Nephron (organoid): ENCODE measurements at regions not wholly inside any gene's neighbourhood (a gene's known extent, or its start where the extent isn't known, plus 50 kb on each side); places are given as distances from the start of the nearest gene placed in this dataset.

Experiments
- H3K27ac Mint-ChIP-seq, 3 experiments: 2 replicates each; pipeline ENCODE4 v1.8.0; 2020; ENCODE audit warnings: mixed read lengths in 3 of 3, mild to moderate bottlenecking in 2 of 3, moderate library complexity in 1 of 3
- H3K27me3 Mint-ChIP-seq: 2 replicates; pipeline ENCODE4 v1.8.0; 2021; ENCODE audit warnings: low read depth, mild to moderate bottlenecking, moderate library complexity, mixed read lengths
- H3K36me3 Mint-ChIP-seq: 2 replicates; pipeline ENCODE4 v1.8.0; 2020; ENCODE audit warnings: low read depth, mixed read lengths
- H3K4me1 Mint-ChIP-seq: 2 replicates; pipeline ENCODE4 v1.8.0; 2020; ENCODE audit warnings: mixed read lengths
- H3K4me3 Mint-ChIP-seq, 3 experiments: 2 replicates each; pipeline ENCODE4 v1.8.0; 2020; ENCODE audit warnings: mild to moderate bottlenecking in 3 of 3, mixed read lengths in 3 of 3, moderate library complexity in 2 of 3
- H3K9me3 Mint-ChIP-seq: 2 replicates; pipeline ENCODE4 v1.8.0; 2020; ENCODE audit warnings: mixed read lengths
- TF ChIP-seq, protein P1 (sequence below), 3 experiments: fragments of 200-600 bp; sonication (generic); IDR thresholded peaks; one replicate each; pipeline ENCODE4 v1.5.0; 2021; ENCODE audit warnings: antibody characterized with exemption in 3 of 3; ENCODE audit not compliant: unreplicated experiment in 3 of 3

DNA sequence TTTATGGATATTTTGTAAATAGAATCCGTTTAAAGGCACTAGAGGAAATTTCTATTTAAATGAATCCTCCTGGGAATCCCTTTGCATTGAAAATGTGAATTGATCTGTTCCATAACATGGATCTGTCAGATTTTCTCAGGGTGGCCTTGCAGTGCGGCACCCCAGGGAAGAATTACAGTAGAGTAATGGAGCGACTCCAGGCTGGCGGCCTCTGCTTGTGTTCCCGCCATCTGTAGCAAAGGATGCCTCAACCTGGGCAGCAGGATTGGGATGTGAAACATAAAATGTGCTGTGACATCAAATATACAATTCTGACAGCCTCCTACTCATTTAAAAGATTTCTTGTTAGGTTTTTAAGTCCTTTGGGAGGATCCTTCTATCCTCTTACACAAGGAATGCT lies 115.9 kb downstream of the RHOU start:
- Mint-ChIP-seq H3K27me3 (peaks cover 14% of the 10 kb centered on the region), H3K9me3 (peaks cover 11% of the 10 kb centered on the region), H3K27ac (peak overlapping the region; percentile 54 to 74 (median 63)), H3K4me1 (peaks cover 46% of the 10 kb centered on the region), H3K36me3 (no peaks in the 10 kb centered on the region), H3K4me3 (no peak overlapping the region)
- TF ChIP-seq, protein P1, sequence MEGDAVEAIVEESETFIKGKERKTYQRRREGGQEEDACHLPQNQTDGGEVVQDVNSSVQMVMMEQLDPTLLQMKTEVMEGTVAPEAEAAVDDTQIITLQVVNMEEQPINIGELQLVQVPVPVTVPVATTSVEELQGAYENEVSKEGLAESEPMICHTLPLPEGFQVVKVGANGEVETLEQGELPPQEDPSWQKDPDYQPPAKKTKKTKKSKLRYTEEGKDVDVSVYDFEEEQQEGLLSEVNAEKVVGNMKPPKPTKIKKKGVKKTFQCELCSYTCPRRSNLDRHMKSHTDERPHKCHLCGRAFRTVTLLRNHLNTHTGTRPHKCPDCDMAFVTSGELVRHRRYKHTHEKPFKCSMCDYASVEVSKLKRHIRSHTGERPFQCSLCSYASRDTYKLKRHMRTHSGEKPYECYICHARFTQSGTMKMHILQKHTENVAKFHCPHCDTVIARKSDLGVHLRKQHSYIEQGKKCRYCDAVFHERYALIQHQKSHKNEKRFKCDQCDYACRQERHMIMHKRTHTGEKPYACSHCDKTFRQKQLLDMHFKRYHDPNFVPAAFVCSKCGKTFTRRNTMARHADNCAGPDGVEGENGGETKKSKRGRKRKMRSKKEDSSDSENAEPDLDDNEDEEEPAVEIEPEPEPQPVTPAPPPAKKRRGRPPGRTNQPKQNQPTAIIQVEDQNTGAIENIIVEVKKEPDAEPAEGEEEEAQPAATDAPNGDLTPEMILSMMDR (IDR thresholded peaks at IDR 0.05; ENCODE audit: unreplicated experiment in 3 of 3): no peak

DNA sequence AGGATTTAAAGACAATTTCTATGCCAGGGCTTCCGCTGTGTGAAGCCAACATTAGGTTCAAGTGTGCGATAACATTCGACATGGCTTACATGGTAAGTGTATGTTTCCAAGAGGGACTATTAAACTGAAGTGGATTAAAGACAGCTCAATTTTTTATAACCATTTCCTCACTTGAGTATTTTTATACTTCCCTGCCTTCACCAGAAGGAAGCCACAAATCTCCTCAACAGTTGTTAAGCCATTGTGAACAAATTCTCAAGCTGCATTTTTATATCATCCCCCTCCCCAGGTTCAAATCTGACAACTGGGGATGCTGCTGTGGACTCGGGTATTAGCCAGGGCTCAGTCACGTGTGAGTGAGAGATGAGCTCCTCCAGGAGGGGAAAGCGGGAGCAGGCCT lies 116.3 kb downstream of the RHOU start:
- TF ChIP-seq, protein P1 (IDR thresholded peaks at IDR 0.05; ENCODE audit: unreplicated experiment in 3 of 3): no peak
- Mint-ChIP-seq H3K27ac (peak overlapping the region; percentile 54 to 74 (median 63)), H3K9me3 (peaks cover 12% of the 10 kb centered on the region), H3K27me3 (peaks cover 14% of the 10 kb centered on the region), H3K4me1 (peaks cover 46% of the 10 kb centered on the region), H3K36me3 (no peaks in the 10 kb centered on the region), H3K4me3 (no peak overlapping the region)

DNA sequence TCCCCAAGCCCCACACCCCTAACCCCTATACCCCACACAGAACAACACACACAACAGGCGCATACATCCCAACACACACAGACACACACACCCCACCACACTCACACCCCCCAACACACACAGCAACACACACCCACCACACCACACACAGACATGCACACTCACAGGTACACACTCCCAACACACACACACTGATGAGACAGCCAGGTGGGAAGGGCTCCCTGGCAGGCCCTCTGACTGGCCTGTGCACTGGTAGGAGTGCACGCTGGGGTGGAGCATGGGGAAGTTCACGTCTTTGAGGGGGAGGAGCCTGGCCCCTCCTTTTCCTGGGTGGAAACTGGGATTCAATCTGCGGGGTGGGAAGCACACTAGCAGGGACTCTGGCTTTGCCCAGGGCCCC lies 116.7 kb downstream of the RHOU start:
- Mint-ChIP-seq H3K36me3 (no peaks in the 10 kb centered on the region), H3K4me3 (no peak overlapping the region), H3K27me3 (peaks cover 12% of the 10 kb centered on the region), H3K27ac (peak overlapping the region; percentile 12 to 74 (median 39)), H3K9me3 (peaks cover 12% of the 10 kb centered on the region), H3K4me1 (peaks cover 46% of the 10 kb centered on the region)
- TF ChIP-seq, protein P1 (IDR thresholded peaks at IDR 0.05; ENCODE audit: unreplicated experiment in 3 of 3): no peak

DNA sequence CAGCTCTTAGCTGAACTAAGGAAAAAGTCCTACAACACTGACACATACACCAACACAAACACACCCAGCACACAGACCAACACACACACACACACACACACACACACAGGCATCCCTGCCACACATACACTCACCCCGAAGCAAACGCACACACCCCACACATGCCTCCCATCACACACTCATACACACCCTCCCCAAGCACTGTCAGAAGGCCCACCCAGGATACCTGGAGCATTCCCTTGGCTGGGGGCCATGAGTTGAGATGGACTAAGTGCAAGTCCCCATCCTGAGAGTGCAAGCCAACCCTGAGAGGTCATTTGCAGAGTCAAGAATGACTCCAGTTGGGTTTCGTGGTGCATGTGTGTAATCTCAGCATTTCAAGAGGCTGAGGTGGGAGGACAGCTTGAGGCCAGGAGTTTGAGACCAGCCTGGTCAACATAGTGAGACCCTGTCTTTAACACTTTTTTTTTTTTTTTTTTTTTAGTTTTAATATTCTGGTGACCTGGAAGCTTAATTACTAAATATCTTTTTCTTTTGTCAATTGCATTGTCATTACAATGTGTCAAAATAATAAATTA lies 117.3 kb downstream of the RHOU start:
- peaks cover 12% of the 10 kb centered on the region for H3K9me3 Mint-ChIP-seq
- H3K36me3 Mint-ChIP-seq: no peaks in the 10 kb centered on the region
- H3K27ac Mint-ChIP-seq: peak overlapping the region; percentile 12 to 74 (median 45)
- TF ChIP-seq, protein P1 (IDR thresholded peaks at IDR 0.05; ENCODE audit: unreplicated experiment in 3 of 3): no peak
- H3K4me3 Mint-ChIP-seq: no peak overlapping the region
- H3K4me1 Mint-ChIP-seq: peaks cover 46% of the 10 kb centered on the region
- H3K27me3 Mint-ChIP-seq: peaks cover 11% of the 10 kb centered on the region

DNA sequence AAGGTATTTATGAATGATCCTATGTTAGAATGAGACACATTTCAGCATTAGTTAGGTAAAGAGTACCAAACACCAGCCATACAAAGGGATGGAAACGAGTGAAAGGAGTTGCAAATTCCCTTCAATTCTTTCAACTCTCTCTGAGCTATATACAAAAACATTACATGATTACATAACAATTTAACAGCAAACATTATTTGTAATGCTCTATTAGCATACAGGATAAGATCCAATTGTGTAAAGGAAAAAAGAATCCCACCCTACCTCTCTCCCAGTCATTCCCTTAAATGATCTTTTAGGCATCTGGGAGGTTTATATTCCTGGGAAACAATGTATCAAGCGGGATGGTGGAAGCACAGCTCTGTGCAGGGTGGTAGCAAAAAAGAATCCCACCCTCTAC lies 117.9 kb downstream of the RHOU start:
- Mint-ChIP-seq H3K36me3 (no peaks in the 10 kb centered on the region), H3K9me3 (peaks cover 12% of the 10 kb centered on the region), H3K4me1 (peaks cover 45% of the 10 kb centered on the region), H3K4me3 (no peak overlapping the region), H3K27ac (no peak overlapping the region), H3K27me3 (peaks cover 15% of the 10 kb centered on the region)
- TF ChIP-seq, protein P1 (IDR thresholded peaks at IDR 0.05; ENCODE audit: unreplicated experiment in 3 of 3): no peak

DNA sequence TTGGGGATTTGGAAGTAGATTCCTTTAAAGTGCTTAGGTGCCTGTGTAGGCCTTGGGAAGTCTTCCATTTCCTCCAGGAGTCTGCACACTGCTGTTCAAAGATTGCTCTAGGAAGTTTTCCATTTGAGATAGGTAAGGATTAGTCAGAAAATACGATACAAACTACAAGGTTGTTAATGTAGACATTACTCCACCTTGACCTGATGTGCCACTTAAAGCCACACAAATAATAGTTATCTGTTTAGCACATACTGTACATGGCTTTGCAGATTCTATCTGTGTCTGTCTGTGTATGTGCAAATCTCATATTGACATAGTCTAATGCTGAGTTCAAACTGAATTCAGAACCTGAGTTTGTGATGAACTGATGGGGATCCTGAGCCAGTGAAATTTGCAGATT lies 118.4 kb downstream of the RHOU start:
- Mint-ChIP-seq H3K9me3 (peaks cover 12% of the 10 kb centered on the region), H3K27ac (no peak overlapping the region), H3K27me3 (peaks cover 19% of the 10 kb centered on the region), H3K4me1 (peaks cover 40% of the 10 kb centered on the region), H3K36me3 (no peaks in the 10 kb centered on the region), H3K4me3 (no peak overlapping the region)
- TF ChIP-seq, protein P1 (IDR thresholded peaks at IDR 0.05; ENCODE audit: unreplicated experiment in 3 of 3): no peak
